ENCODE measurements at regions not wholly inside any gene's neighbourhood (a gene's known extent, or its start where the extent isn't known, plus 50 kb on each side); places are given as distances from the start of the nearest gene placed in this dataset.

GRCh38 chr4:180141734-180142133 is 2101.5 kb upstream of the TENM3 start:
- DNase-seq (ENCODE audit: low read depth) = no peak

GRCh38 chr4:180148737-180149136 is 2094.5 kb upstream of the TENM3 start:
- peak; percentile 50 for DNase-seq (ENCODE audit: low read depth)

GRCh38 chr4:180150818-180151217 is 2092.4 kb upstream of the TENM3 start:
- peak; percentile 52 for DNase-seq (ENCODE audit: low read depth)

- no peak for DNase-seq (ENCODE audit: low read depth)
These were observed 2090.4 kb upstream of the TENM3 start for GRCh38 chr4:180152831-180153230.

- peak; percentile 41 for DNase-seq (ENCODE audit: low read depth)
These were observed 2089.6 kb upstream of the TENM3 start for GRCh38 chr4:180153587-180153986.

GRCh38 chr4:180156684-180157083 is 2086.5 kb upstream of the TENM3 start:
- DNase-seq (ENCODE audit: low read depth) = no peak

GRCh38 chr4:180160195-180160983 is 2082.8 kb upstream of the TENM3 start:
- DNase-seq (ENCODE audit: low read depth) = peak; percentile 27

- DNase-seq (ENCODE audit: low read depth) = peak; percentile 89
These were observed 2078.4 kb upstream of the TENM3 start for GRCh38 chr4:180164799-180165198.

- no peak for DNase-seq (ENCODE audit: low read depth)
These were observed 2073.8 kb upstream of the TENM3 start for GRCh38 chr4:180169394-180169793.

GRCh38 chr4:180169966-180170365 is 2073.2 kb upstream of the TENM3 start:
- DNase-seq (ENCODE audit: low read depth) = no peak

GRCh38 chr4:180179146-180179545 is 2064.1 kb upstream of the TENM3 start:
- DNase-seq (ENCODE audit: low read depth) = no peak

GRCh38 chr4:180189666-180190065 is 2053.5 kb upstream of the TENM3 start:
- DNase-seq (ENCODE audit: low read depth) = peak; percentile 12

- DNase-seq (ENCODE audit: low read depth) = no peak
These were observed 2052.8 kb upstream of the TENM3 start for GRCh38 chr4:180190382-180190781.

- DNase-seq (ENCODE audit: low read depth) = peak; percentile 8
These were observed 2045.7 kb upstream of the TENM3 start for GRCh38 chr4:180197471-180197870.

- peak; percentile 11 for DNase-seq (ENCODE audit: low read depth)
These were observed 2039.9 kb upstream of the TENM3 start for GRCh38 chr4:180203349-180203748.

- DNase-seq (ENCODE audit: low read depth) = no peak
These were observed 2037.9 kb upstream of the TENM3 start for GRCh38 chr4:180205276-180205675.

- no peak for DNase-seq (ENCODE audit: low read depth)
These were observed 2035.3 kb upstream of the TENM3 start for GRCh38 chr4:180207921-180208320.

- no peak for DNase-seq (ENCODE audit: low read depth)
These were observed 2026.1 kb upstream of the TENM3 start for GRCh38 chr4:180217070-180217469.

- DNase-seq (ENCODE audit: low read depth) = no peak
These were observed 2024.1 kb upstream of the TENM3 start for GRCh38 chr4:180219080-180219479.

GRCh38 chr4:180225977-180226376 is 2017.2 kb upstream of the TENM3 start:
- DNase-seq (ENCODE audit: low read depth) = no peak

- DNase-seq (ENCODE audit: low read depth) = no peak
These were observed 2008.5 kb upstream of the TENM3 start for GRCh38 chr4:180234730-180235129.

GRCh38 chr4:180240670-180241069 is 2002.5 kb upstream of the TENM3 start:
- DNase-seq (ENCODE audit: low read depth) = no peak

- no peak for DNase-seq (ENCODE audit: low read depth)
These were observed 1989.8 kb upstream of the TENM3 start for GRCh38 chr4:180253419-180253818.

- no peak for DNase-seq (ENCODE audit: low read depth)
These were observed 1981.9 kb upstream of the TENM3 start for GRCh38 chr4:180261346-180261745.

Data from ELR (cell line).